SK-MEL-5 (cell line): ENCODE measurements at regions not wholly inside any gene's neighbourhood (a gene's known extent, or its start where the extent isn't known, plus 50 kb on each side); places are given as distances from the start of the nearest gene placed in this dataset.
"Not testable (repeated sequence)": the region's sequence is repeated elsewhere in the genome, so short reads cannot be mapped to it uniquely, and the experiment has no call there.

Experiments
- DNase-seq: peaks from one replicate; pipeline ENCODE4 v3.0.0-alpha.2; 2016; ENCODE audit warnings: low read depth, low spot score
- in situ Hi-C: cut with HindIII; loops from 2 replicates; pipeline ENCODE4 v1.10.0; 2016; ENCODE audit warnings: low sequenced_read_pairs, high pct_unique_total_duplicates, low pct_unique_long_range_greater_than_20kb

DNA sequence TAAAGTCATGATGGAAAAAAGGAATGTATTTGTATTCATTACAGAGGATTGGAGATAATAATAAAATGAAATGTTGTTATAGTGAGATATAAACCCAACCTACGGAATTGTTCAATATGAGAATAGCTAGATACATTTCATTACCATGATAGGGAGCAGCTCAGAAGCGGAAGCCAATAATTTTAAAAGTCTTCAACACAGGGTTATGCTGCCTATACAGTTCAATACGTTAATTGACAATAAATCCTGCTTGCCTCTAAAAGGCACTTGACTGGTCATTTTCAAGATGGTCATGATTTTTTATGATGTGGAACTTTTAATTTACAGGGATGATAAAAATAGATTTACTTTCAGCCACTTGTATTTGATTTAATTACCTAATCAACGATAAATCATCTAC, 506.8 kb downstream of the TMEM114 start:
- in situ Hi-C loops: no loop called here
- no peak for DNase-seq

DNA sequence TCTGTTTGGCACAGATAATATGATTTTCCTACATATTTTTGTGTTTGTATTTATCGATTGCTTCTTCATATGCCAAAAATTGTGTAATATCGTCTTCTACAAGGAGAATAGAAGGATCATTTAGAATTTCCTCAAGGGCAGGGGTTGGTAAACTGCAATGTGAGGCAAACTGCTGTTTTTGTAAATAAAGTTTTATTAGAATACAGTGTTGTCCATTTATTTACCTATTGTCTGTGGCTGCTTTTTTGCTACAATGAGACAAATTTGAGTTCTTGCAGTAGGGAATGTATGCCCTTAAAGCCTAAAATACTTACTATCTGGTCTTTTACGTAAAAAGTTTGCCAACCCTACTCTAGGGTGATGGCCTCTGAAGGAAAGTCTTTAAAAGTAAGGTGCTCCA, 509.5 kb downstream of the TMEM114 start:
- no peak for DNase-seq
- in situ Hi-C loops: no loop called here

DNA sequence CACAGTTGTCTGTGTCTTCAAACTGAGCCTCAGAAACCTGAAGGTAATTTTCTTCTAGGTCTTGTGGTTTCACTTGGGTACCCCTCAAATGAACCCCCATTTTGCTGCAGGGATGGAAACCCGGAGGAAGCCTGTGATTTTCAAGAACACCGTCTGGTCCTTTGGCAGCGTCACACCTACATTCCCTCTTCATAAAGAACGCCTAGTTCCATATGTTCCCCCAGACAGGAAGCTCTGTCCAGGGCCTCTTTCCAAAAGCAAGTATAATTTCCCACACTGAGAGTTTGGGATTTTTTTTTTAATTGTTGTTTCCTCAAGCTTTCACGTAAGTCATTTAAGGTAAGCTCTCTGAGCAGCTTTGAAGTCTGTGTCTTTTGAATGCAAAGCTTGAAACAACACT, 515.0 kb downstream of the TMEM114 start:
- no peak for DNase-seq
- in situ Hi-C loops: no loop called here

GRCh38 chr16:8070506-8070905, 519.8 kb downstream of the TMEM114 start:
- in situ Hi-C loops: no loop called here
- DNase-seq: no peak

- in situ Hi-C loops, DNase-seq: not testable (repeated sequence)
Measured at GRCh38 chr16:8068225-8068624, 522.1 kb downstream of the TMEM114 start.

DNA sequence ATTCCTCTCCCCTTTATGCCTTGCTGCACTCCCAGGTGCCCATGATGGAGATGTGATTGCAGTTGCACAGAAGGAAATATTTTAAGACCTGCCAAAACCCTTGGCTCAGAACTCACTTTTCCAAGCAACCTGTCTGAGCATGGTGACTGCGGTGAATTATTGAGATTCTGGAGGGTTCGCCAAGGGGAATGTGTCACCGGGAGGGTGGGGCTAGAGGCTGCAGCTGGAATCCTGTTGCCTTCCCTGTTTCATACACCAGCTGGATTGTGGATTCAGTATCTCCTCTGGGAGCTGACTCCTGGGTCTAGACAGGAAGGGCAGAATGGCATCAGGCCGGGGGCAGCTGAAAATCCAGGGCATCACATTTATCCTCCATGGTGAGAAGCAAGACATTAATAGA, 527.2 kb downstream of the TMEM114 start:
- DNase-seq: no peak
- in situ Hi-C loops: no loop called here

- in situ Hi-C loops: no loop called here
- no peak for DNase-seq
Measured at GRCh38 chr16:8062677-8063076, 527.6 kb downstream of the TMEM114 start.

- DNase-seq: no peak
- in situ Hi-C loops: no loop called here
Measured at GRCh38 chr16:8055761-8056160, 534.5 kb downstream of the TMEM114 start.

- no peak for DNase-seq
- in situ Hi-C loops: no loop called here
Measured at GRCh38 chr16:8053437-8053836, 536.9 kb downstream of the TMEM114 start.

- DNase-seq: no peak
- in situ Hi-C loops: no loop called here
Measured at GRCh38 chr16:8048433-8048832, 541.9 kb downstream of the TMEM114 start.

- no peak for DNase-seq
- in situ Hi-C loops: no loop called here
Measured at GRCh38 chr16:8047736-8048135, 542.6 kb downstream of the TMEM114 start.

DNA sequence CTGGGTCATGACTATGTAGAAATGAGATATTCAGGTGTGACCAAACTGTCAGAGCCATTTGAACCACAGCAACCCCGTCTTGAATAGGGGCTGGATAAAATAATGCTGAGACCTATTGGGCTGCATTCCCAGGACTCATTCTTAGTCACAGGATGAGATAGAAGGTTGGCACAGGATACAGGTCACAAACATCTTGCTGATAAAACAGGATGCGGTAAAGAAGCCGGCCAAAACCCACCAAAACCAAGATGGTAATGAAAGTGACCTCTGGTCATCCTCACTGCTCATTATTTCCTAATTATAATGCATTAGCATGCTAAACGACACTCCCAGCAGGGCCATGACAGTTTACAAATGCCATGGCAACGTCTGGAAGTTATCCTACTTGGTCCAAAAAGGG, 545.5 kb downstream of the TMEM114 start:
- in situ Hi-C loops: no loop called here
- no peak for DNase-seq

DNA sequence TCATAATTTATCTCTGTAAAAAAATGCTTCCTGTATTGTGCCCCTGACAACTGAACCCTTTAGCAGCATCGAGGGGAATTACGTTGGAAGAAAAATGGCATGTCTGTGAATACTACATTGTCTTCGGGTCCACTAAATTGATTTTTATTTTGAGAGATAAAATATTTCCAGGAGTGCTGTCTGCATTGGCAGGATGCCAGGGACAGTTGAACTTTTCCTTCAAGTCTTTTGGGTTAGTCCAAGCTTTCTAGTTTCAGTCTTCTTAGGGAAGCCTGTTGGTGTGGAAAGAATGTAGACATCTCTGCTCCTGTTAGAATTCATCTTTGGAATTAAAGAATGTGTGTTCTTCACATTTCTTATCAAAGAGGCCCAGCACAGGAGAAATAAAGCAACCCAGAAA, 557.9 kb downstream of the TMEM114 start:
- in situ Hi-C loops: no loop called here
- no peak for DNase-seq

GRCh38 chr16:8030004-8030403, 560.3 kb downstream of the TMEM114 start:
- DNase-seq, in situ Hi-C loops: not testable (repeated sequence)

DNA sequence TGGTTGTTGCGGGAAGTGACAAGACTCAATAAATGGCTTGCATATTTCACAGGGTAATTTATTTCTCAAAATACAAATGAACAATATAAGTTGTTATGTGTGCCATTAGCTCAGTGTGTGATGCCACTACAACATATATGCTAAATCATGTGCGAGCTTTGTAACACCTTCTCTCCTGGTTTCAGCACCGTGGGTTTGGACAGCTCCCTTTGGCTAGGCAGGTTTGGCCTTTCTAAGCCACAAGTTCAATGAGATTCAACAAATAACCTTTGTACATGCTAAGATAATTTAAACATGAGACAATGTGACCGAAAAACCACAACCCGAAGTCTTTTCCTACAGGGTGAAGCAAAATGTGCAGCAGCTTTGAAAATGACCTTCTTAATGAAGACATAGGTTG, 563.9 kb downstream of the TMEM114 start:
- no peak for DNase-seq
- in situ Hi-C loops: no loop called here

GRCh38 chr16:8023326-8023725, 567.0 kb downstream of the TMEM114 start:
- in situ Hi-C loops: no loop called here
- DNase-seq: no peak

- in situ Hi-C loops: no loop called here
- DNase-seq: no peak
Measured at GRCh38 chr16:8005096-8005860, 585.0 kb downstream of the TMEM114 start.

GRCh38 chr16:7998789-7999453, 591.4 kb downstream of the TMEM114 start:
- in situ Hi-C loops: no loop called here

GRCh38 chr16:7997966-7998365, 592.3 kb downstream of the TMEM114 start:
- no peak for DNase-seq
- in situ Hi-C loops: no loop called here

More at GRCh38 chr16:7998789-7999453, 591.4 kb downstream of the TMEM114 start:
- DNase-seq: no peak
